HG02678 (cell line): ENCODE measurements at regions not wholly inside any gene's neighbourhood (a gene's known extent, or its start where the extent isn't known, plus 50 kb on each side); places are given as distances from the start of the nearest gene placed in this dataset.
"Not testable (repeated sequence)": the region's sequence is repeated elsewhere in the genome, so short reads cannot be mapped to it uniquely, and the experiment has no call there.

ENCODE experiments used
- ATAC-seq: cut with Tn5 transposase; IDR thresholded peaks from one replicate; pipeline ENCODE4 v1.9.1; 2021; ENCODE audit warnings: mild to moderate bottlenecking, moderate library complexity; ENCODE audit not compliant: unreplicated experiment

GRCh38 chr10:42380926-42381547, 257.3 kb downstream of the ZNF33B start:
- no peak for ATAC-seq

GRCh38 chr10:42367532-42368230, 270.7 kb downstream of the ZNF33B start:
- peak; percentile 74 for ATAC-seq

- ATAC-seq: no peak
Observed at GRCh38 chr10:42351745-42352144, 286.6 kb downstream of the ZNF33B start.

- ATAC-seq: not testable (repeated sequence)
Observed at GRCh38 chr10:42336593-42337337, 301.6 kb downstream of the ZNF33B start.

- ATAC-seq: not testable (repeated sequence)
Observed at GRCh38 chr10:42335653-42336296, 302.6 kb downstream of the ZNF33B start.

- ATAC-seq: no peak
Observed at GRCh38 chr10:42304341-42304740, 334.0 kb downstream of the ZNF33B start.

- not testable (repeated sequence) for ATAC-seq
Observed at GRCh38 chr10:42281896-42282295, 356.5 kb downstream of the ZNF33B start.

- not testable (repeated sequence) for ATAC-seq
Observed at GRCh38 chr10:42269788-42270187, 368.6 kb downstream of the ZNF33B start.

- ATAC-seq: not testable (repeated sequence)
Observed at GRCh38 chr10:42263259-42263658, 375.1 kb downstream of the ZNF33B start.

- not testable (repeated sequence) for ATAC-seq
Observed at GRCh38 chr10:42243002-42243401, 395.4 kb downstream of the ZNF33B start.

- no peak for ATAC-seq
Observed at GRCh38 chr10:42242135-42242805, 396.1 kb downstream of the ZNF33B start.

- not testable (repeated sequence) for ATAC-seq
Observed at GRCh38 chr10:42236401-42236800, 402.0 kb downstream of the ZNF33B start.

GRCh38 chr10:42235736-42236135, 402.6 kb downstream of the ZNF33B start:
- not testable (repeated sequence) for ATAC-seq

GRCh38 chr10:42235241-42235640, 403.1 kb downstream of the ZNF33B start:
- ATAC-seq: not testable (repeated sequence)

GRCh38 chr10:42234506-42234905, 403.9 kb downstream of the ZNF33B start:
- not testable (repeated sequence) for ATAC-seq

GRCh38 chr10:42233461-42234206, 404.7 kb downstream of the ZNF33B start:
- not testable (repeated sequence) for ATAC-seq

- ATAC-seq: not testable (repeated sequence)
Observed at GRCh38 chr10:42232955-42233354, 405.4 kb downstream of the ZNF33B start.

- not testable (repeated sequence) for ATAC-seq
Observed at GRCh38 chr10:42230812-42231211, 407.6 kb downstream of the ZNF33B start.

GRCh38 chr10:42230115-42230514, 408.3 kb downstream of the ZNF33B start:
- ATAC-seq: not testable (repeated sequence)

GRCh38 chr10:42227859-42228258, 410.5 kb downstream of the ZNF33B start:
- not testable (repeated sequence) for ATAC-seq
